GM21619 (cell line): ENCODE measurements at regions not wholly inside any gene's neighbourhood (a gene's known extent, or its start where the extent isn't known, plus 50 kb on each side); places are given as distances from the start of the nearest gene placed in this dataset.

Experiments used
- ATAC-seq: cut with Tn5 transposase; IDR thresholded peaks from one replicate; pipeline ENCODE4 v1.9.1; 2021; ENCODE audit not compliant: unreplicated experiment

GRCh38 chr11:112728716-112729115 is 232.5 kb upstream of the NCAM1 start:
- no peak for ATAC-seq

- no peak for ATAC-seq
These were observed 230.6 kb upstream of the NCAM1 start for GRCh38 chr11:112730591-112730990.

GRCh38 chr11:112731538-112731937 is 229.7 kb upstream of the NCAM1 start:
- no peak for ATAC-seq

- ATAC-seq: no peak
These were observed 229.2 kb upstream of the NCAM1 start for GRCh38 chr11:112732031-112732430.

GRCh38 chr11:112734207-112734606 is 227.0 kb upstream of the NCAM1 start:
- no peak for ATAC-seq

- ATAC-seq: no peak
These were observed 225.8 kb upstream of the NCAM1 start for GRCh38 chr11:112735470-112735869.

- no peak for ATAC-seq
These were observed 217.2 kb upstream of the NCAM1 start for GRCh38 chr11:112744041-112744440.

- no peak for ATAC-seq
These were observed 215.2 kb upstream of the NCAM1 start for GRCh38 chr11:112745973-112746372.

- ATAC-seq: no peak
These were observed 213.0 kb upstream of the NCAM1 start for GRCh38 chr11:112748252-112748651.

GRCh38 chr11:112748713-112749543 is 212.3 kb upstream of the NCAM1 start:
- ATAC-seq: no peak

GRCh38 chr11:112751329-112751728 is 209.9 kb upstream of the NCAM1 start:
- ATAC-seq: no peak

GRCh38 chr11:112751772-112752171 is 209.4 kb upstream of the NCAM1 start:
- no peak for ATAC-seq

GRCh38 chr11:112752563-112752962 is 208.7 kb upstream of the NCAM1 start:
- no peak for ATAC-seq

- no peak for ATAC-seq
These were observed 207.5 kb upstream of the NCAM1 start for GRCh38 chr11:112753706-112754105.

GRCh38 chr11:112759418-112759817 is 201.8 kb upstream of the NCAM1 start:
- no peak for ATAC-seq

- ATAC-seq: no peak
These were observed 200.7 kb upstream of the NCAM1 start for GRCh38 chr11:112760396-112761059.

GRCh38 chr11:112761911-112762706 is 199.1 kb upstream of the NCAM1 start:
- no peak for ATAC-seq

GRCh38 chr11:112762707-112763090 is 198.5 kb upstream of the NCAM1 start:
- ATAC-seq: no peak

GRCh38 chr11:112765337-112765736 is 195.9 kb upstream of the NCAM1 start:
- no peak for ATAC-seq

GRCh38 chr11:112769170-112769569 is 192.1 kb upstream of the NCAM1 start:
- ATAC-seq: no peak

- ATAC-seq: no peak
These were observed 191.6 kb upstream of the NCAM1 start for GRCh38 chr11:112769584-112769983.

- no peak for ATAC-seq
These were observed 191.2 kb upstream of the NCAM1 start for GRCh38 chr11:112770033-112770432.
